A549 (cell line): ENCODE measurements at regions not wholly inside any gene's neighbourhood (a gene's known extent, or its start where the extent isn't known, plus 50 kb on each side); places are given as distances from the start of the nearest gene placed in this dataset.

Experiments
- CHD2 ChIP-seq: fragments of 150-350 bp; IDR thresholded peaks from 2 replicates; pipeline ENCODE4 v1.6.1; 2014; ENCODE audit warnings: low read length; ENCODE audit not compliant: partially characterized antibody
- CTCF ChIP-seq: fragments of >200 bp; sonication (Bioruptor Twin); formaldehyde crosslinking; IDR thresholded peaks from 3 replicates; pipeline ENCODE4 v1.5.1; 2016
- HDAC2 ChIP-seq: fragments of 200-600 bp; sonication (generic); IDR thresholded peaks from 2 replicates; pipeline ENCODE4 v1.6.1; 2016
- HOXB5 ChIP-seq: fragments of 250-450 bp; sonication (Bioruptor Pico); IDR thresholded peaks from 2 replicates; pipeline ENCODE4 v1.5.0; 2020; ENCODE audit warnings: mild to moderate bottlenecking, moderate library complexity
- JUNB ChIP-seq: fragments of >200 bp; sonication (Bioruptor Twin); formaldehyde crosslinking; IDR thresholded peaks from 2 replicates; pipeline ENCODE4 v1.6.1; 2016
- KDM1A ChIP-seq: fragments of 200-600 bp; sonication (generic); IDR thresholded peaks from 2 replicates; pipeline ENCODE4 v1.6.1; 2016; ENCODE audit warnings: low read depth, mild to moderate bottlenecking
- KDM5A ChIP-seq: fragments of 200-600 bp; sonication (generic); IDR thresholded peaks from 2 replicates; pipeline ENCODE4 v1.6.1; 2016; ENCODE audit warnings: antibody characterized with exemption, mild to moderate bottlenecking
- MYC ChIP-seq: IDR thresholded peaks from 2 replicates; pipeline ENCODE4 v1.6.1; 2012; ENCODE audit warnings: mild to moderate bottlenecking, inconsistent platforms, low read length, improper control_type of control experiment, borderline replicate concordance
- POLR2A ChIP-seq: IDR thresholded peaks from 2 replicates; pipeline ENCODE4 v1.6.1; 2012; ENCODE audit warnings: mild to moderate bottlenecking, low read length
- RCOR1 ChIP-seq: fragments of 150-350 bp; IDR thresholded peaks from 2 replicates; pipeline ENCODE4 v1.6.1; 2014; ENCODE audit warnings: antibody characterized with exemption, low read length, low read depth
- RFX5 ChIP-seq: fragments of 450-650 bp; IDR thresholded peaks from 2 replicates; pipeline ENCODE4 v1.7.1; 2014; ENCODE audit warnings: antibody characterized with exemption, mild to moderate bottlenecking, moderate library complexity
- ZNF302 ChIP-seq: fragments of 250-450 bp; sonication (Bioruptor Pico); IDR thresholded peaks from 2 replicates; pipeline ENCODE4 v1.9.0; 2021; ENCODE audit warnings: inconsistent platforms, mild to moderate bottlenecking, moderate library complexity

- no peak for TF ChIP-seq CHD2
- no peak for TF ChIP-seq CTCF
- TF ChIP-seq POLR2A = no peak
- TF ChIP-seq ZNF302 (CRISPR knock-in tag) = no peak
- no peak for TF ChIP-seq HOXB5
- no peak for TF ChIP-seq KDM5A
- no peak for TF ChIP-seq HDAC2
- TF ChIP-seq RFX5 = no peak
- TF ChIP-seq JUNB = no peak
- no peak for TF ChIP-seq RCOR1
- no peak for TF ChIP-seq KDM1A
- TF ChIP-seq MYC = no peak
These were observed 265.5 kb upstream of the ROPN1 start for GRCh38 chr3:124257336-124257864.
